Activated naive CD4-positive, alpha-beta T cell treated with anti-CD3 and anti-CD28 coated beads, Interleukin-2, amount 50 U/mL, for 24 hours (primary cell): ENCODE measurements at regions not wholly inside any gene's neighbourhood (a gene's known extent, or its start where the extent isn't known, plus 50 kb on each side); places are given as distances from the start of the nearest gene placed in this dataset.

Source experiments
- H3K27ac Mint-ChIP-seq: one replicate; pipeline ENCODE4 v1.8.0; 2021; ENCODE audit warnings: mild to moderate bottlenecking, mixed read lengths
- H3K27me3 Mint-ChIP-seq: one replicate; pipeline ENCODE4 v1.8.0; 2021; ENCODE audit warnings: mixed read lengths
- H3K36me3 Mint-ChIP-seq: one replicate; pipeline ENCODE4 v1.8.0; 2021; ENCODE audit warnings: mixed read lengths
- H3K4me1 Mint-ChIP-seq: one replicate; pipeline ENCODE4 v1.8.0; 2021; ENCODE audit warnings: mixed read lengths
- H3K4me3 Mint-ChIP-seq: one replicate; pipeline ENCODE4 v1.8.0; 2021; ENCODE audit warnings: mild to moderate bottlenecking, mixed read lengths
- H3K9me3 Mint-ChIP-seq: one replicate; pipeline ENCODE4 v1.8.0; 2021; ENCODE audit warnings: mixed read lengths

GRCh38 chr1:81380436-81380835 lies 420.3 kb upstream of the ADGRL2 start:
- Mint-ChIP-seq H3K27ac (no peak overlapping the region), H3K4me1 (no peaks in the 10 kb centered on the region), H3K27me3 (peaks cover 1% of the 10 kb centered on the region), H3K9me3 (no peaks in the 10 kb centered on the region), H3K36me3 (no peaks in the 10 kb centered on the region), H3K4me3 (no peak overlapping the region)

- no peak overlapping the region for H3K4me3 Mint-ChIP-seq
- peaks cover 1% of the 10 kb centered on the region for H3K27me3 Mint-ChIP-seq
- no peaks in the 10 kb centered on the region for H3K9me3 Mint-ChIP-seq
- H3K4me1 Mint-ChIP-seq: no peaks in the 10 kb centered on the region
- no peaks in the 10 kb centered on the region for H3K36me3 Mint-ChIP-seq
- H3K27ac Mint-ChIP-seq: no peak overlapping the region
Measured at GRCh38 chr1:81379430-81379829, 421.3 kb upstream of the ADGRL2 start.

GRCh38 chr1:81377406-81377805 lies 423.3 kb upstream of the ADGRL2 start:
- Mint-ChIP-seq H3K27me3 (no peaks in the 10 kb centered on the region), H3K9me3 (no peaks in the 10 kb centered on the region)

GRCh38 chr1:81375884-81376548 lies 424.7 kb upstream of the ADGRL2 start:
- H3K36me3 Mint-ChIP-seq: no peaks in the 10 kb centered on the region
- no peaks in the 10 kb centered on the region for H3K9me3 Mint-ChIP-seq
- H3K27ac Mint-ChIP-seq: no peak overlapping the region
- H3K4me1 Mint-ChIP-seq: no peaks in the 10 kb centered on the region
- H3K4me3 Mint-ChIP-seq: no peak overlapping the region
- no peaks in the 10 kb centered on the region for H3K27me3 Mint-ChIP-seq

More at GRCh38 chr1:81377406-81377805, 423.3 kb upstream of the ADGRL2 start:
- H3K27ac Mint-ChIP-seq: no peak overlapping the region
- no peaks in the 10 kb centered on the region for H3K4me1 Mint-ChIP-seq
- H3K36me3 Mint-ChIP-seq: no peaks in the 10 kb centered on the region
- no peak overlapping the region for H3K4me3 Mint-ChIP-seq

- Mint-ChIP-seq H3K4me1 (no peaks in the 10 kb centered on the region), H3K27ac (no peak overlapping the region), H3K36me3 (no peaks in the 10 kb centered on the region), H3K9me3 (no peaks in the 10 kb centered on the region), H3K4me3 (no peak overlapping the region), H3K27me3 (no peaks in the 10 kb centered on the region)
Measured at GRCh38 chr1:81374481-81374880, 426.3 kb upstream of the ADGRL2 start.

- H3K4me1 Mint-ChIP-seq: no peaks in the 10 kb centered on the region
- H3K4me3 Mint-ChIP-seq: no peak overlapping the region
- no peaks in the 10 kb centered on the region for H3K27me3 Mint-ChIP-seq
- no peaks in the 10 kb centered on the region for H3K36me3 Mint-ChIP-seq
- H3K27ac Mint-ChIP-seq: no peak overlapping the region
- peaks cover 5% of the 10 kb centered on the region for H3K9me3 Mint-ChIP-seq
Measured at GRCh38 chr1:81371864-81372263, 428.9 kb upstream of the ADGRL2 start.

GRCh38 chr1:81369833-81370232 lies 430.9 kb upstream of the ADGRL2 start:
- Mint-ChIP-seq H3K36me3 (no peaks in the 10 kb centered on the region), H3K27ac (no peak overlapping the region), H3K9me3 (peaks cover 5% of the 10 kb centered on the region), H3K4me3 (no peak overlapping the region), H3K4me1 (no peaks in the 10 kb centered on the region), H3K27me3 (no peaks in the 10 kb centered on the region)

GRCh38 chr1:81366173-81366572 lies 434.6 kb upstream of the ADGRL2 start:
- Mint-ChIP-seq H3K4me3 (no peak overlapping the region), H3K27ac (no peak overlapping the region), H3K4me1 (no peaks in the 10 kb centered on the region)

GRCh38 chr1:81364088-81364487 lies 436.6 kb upstream of the ADGRL2 start:
- Mint-ChIP-seq H3K4me1 (no peaks in the 10 kb centered on the region), H3K9me3 (peaks cover 5% of the 10 kb centered on the region), H3K27me3 (no peaks in the 10 kb centered on the region), H3K4me3 (no peak overlapping the region), H3K36me3 (no peaks in the 10 kb centered on the region), H3K27ac (no peak overlapping the region)

More at GRCh38 chr1:81366173-81366572, 434.6 kb upstream of the ADGRL2 start:
- no peaks in the 10 kb centered on the region for H3K36me3 Mint-ChIP-seq
- peaks cover 5% of the 10 kb centered on the region for H3K9me3 Mint-ChIP-seq
- no peaks in the 10 kb centered on the region for H3K27me3 Mint-ChIP-seq

GRCh38 chr1:81358151-81358550 lies 442.6 kb upstream of the ADGRL2 start:
- Mint-ChIP-seq H3K27me3 (no peaks in the 10 kb centered on the region), H3K4me3 (no peak overlapping the region), H3K4me1 (no peaks in the 10 kb centered on the region), H3K27ac (no peak overlapping the region), H3K36me3 (no peaks in the 10 kb centered on the region), H3K9me3 (no peaks in the 10 kb centered on the region)

- Mint-ChIP-seq H3K9me3 (peaks cover 7% of the 10 kb centered on the region), H3K36me3 (no peaks in the 10 kb centered on the region), H3K4me1 (no peaks in the 10 kb centered on the region), H3K4me3 (no peak overlapping the region), H3K27me3 (no peaks in the 10 kb centered on the region), H3K27ac (no peak overlapping the region)
Measured at GRCh38 chr1:81351864-81352263, 448.9 kb upstream of the ADGRL2 start.

GRCh38 chr1:81349194-81349965 lies 451.4 kb upstream of the ADGRL2 start:
- Mint-ChIP-seq H3K4me1 (no peaks in the 10 kb centered on the region), H3K27me3 (no peaks in the 10 kb centered on the region), H3K4me3 (no peak overlapping the region), H3K27ac (no peak overlapping the region), H3K36me3 (no peaks in the 10 kb centered on the region), H3K9me3 (peaks cover 7% of the 10 kb centered on the region)

GRCh38 chr1:81345110-81345509 lies 455.6 kb upstream of the ADGRL2 start:
- H3K9me3 Mint-ChIP-seq: peaks cover 4% of the 10 kb centered on the region
- H3K4me3 Mint-ChIP-seq: no peak overlapping the region
- no peaks in the 10 kb centered on the region for H3K4me1 Mint-ChIP-seq
- no peaks in the 10 kb centered on the region for H3K36me3 Mint-ChIP-seq
- H3K27ac Mint-ChIP-seq: no peak overlapping the region
- H3K27me3 Mint-ChIP-seq: no peaks in the 10 kb centered on the region

- H3K36me3 Mint-ChIP-seq: no peaks in the 10 kb centered on the region
- no peak overlapping the region for H3K27ac Mint-ChIP-seq
- H3K27me3 Mint-ChIP-seq: no peaks in the 10 kb centered on the region
- no peaks in the 10 kb centered on the region for H3K4me1 Mint-ChIP-seq
- H3K9me3 Mint-ChIP-seq: no peaks in the 10 kb centered on the region
- H3K4me3 Mint-ChIP-seq: no peak overlapping the region
Measured at GRCh38 chr1:81340239-81340638, 460.5 kb upstream of the ADGRL2 start.

- H3K36me3 Mint-ChIP-seq: no peaks in the 10 kb centered on the region
- H3K4me1 Mint-ChIP-seq: no peaks in the 10 kb centered on the region
- no peaks in the 10 kb centered on the region for H3K9me3 Mint-ChIP-seq
- no peak overlapping the region for H3K27ac Mint-ChIP-seq
- no peak overlapping the region for H3K4me3 Mint-ChIP-seq
- no peaks in the 10 kb centered on the region for H3K27me3 Mint-ChIP-seq
Measured at GRCh38 chr1:81337226-81337625, 463.5 kb upstream of the ADGRL2 start.

GRCh38 chr1:81335876-81336275 lies 464.9 kb upstream of the ADGRL2 start:
- no peaks in the 10 kb centered on the region for H3K36me3 Mint-ChIP-seq
- no peak overlapping the region for H3K4me3 Mint-ChIP-seq
- H3K4me1 Mint-ChIP-seq: no peaks in the 10 kb centered on the region
- H3K27me3 Mint-ChIP-seq: no peaks in the 10 kb centered on the region
- H3K9me3 Mint-ChIP-seq: no peaks in the 10 kb centered on the region
- no peak overlapping the region for H3K27ac Mint-ChIP-seq
